ENCODE measurements at regions not wholly inside any gene's neighbourhood (a gene's known extent, or its start where the extent isn't known, plus 50 kb on each side); places are given as distances from the start of the nearest gene placed in this dataset.
A peak's percentile ranks its signal among the peaks of the same experiment; 100 is the strongest.

- intact Hi-C loops (cut with DNase I): no loop called here
- DNase-seq: no peak
These were observed 78.3 kb upstream of the RGMA start for GRCh38 chr15:93167291-93167690.

GRCh38 chr15:93166675-93167074 lies 77.7 kb upstream of the RGMA start:
- no peak for DNase-seq
- intact Hi-C loops (cut with DNase I): no loop called here

- DNase-seq: no peak
- intact Hi-C loops (cut with DNase I): no loop called here
These were observed 76.9 kb upstream of the RGMA start for GRCh38 chr15:93165734-93166470.

- no peak for DNase-seq
- intact Hi-C loops (cut with DNase I): no loop called here
These were observed 75.4 kb upstream of the RGMA start for GRCh38 chr15:93164409-93164808.

- no peak for DNase-seq
- intact Hi-C loops (cut with DNase I): no loop called here
These were observed 73.5 kb upstream of the RGMA start for GRCh38 chr15:93162560-93162959.

GRCh38 chr15:93159930-93160329 lies 70.9 kb upstream of the RGMA start:
- no peak for DNase-seq
- intact Hi-C loops (cut with DNase I): no loop called here

- DNase-seq: no peak
- intact Hi-C loops (cut with DNase I): no loop called here
These were observed 69.3 kb upstream of the RGMA start for GRCh38 chr15:93158097-93158900.

- intact Hi-C loops (cut with DNase I): no loop called here
- DNase-seq: no peak
These were observed 65.7 kb upstream of the RGMA start for GRCh38 chr15:93154666-93155065.

GRCh38 chr15:93152951-93153350 lies 63.9 kb upstream of the RGMA start:
- intact Hi-C loops (cut with DNase I): no loop called here
- peak in 41 of 42 donors; percentile 5 to 78 (median 45) for DNase-seq

GRCh38 chr15:93152360-93152759 lies 63.3 kb upstream of the RGMA start:
- intact Hi-C loops (cut with DNase I): no loop called here

GRCh38 chr15:93150910-93151881 lies 62.2 kb upstream of the RGMA start:
- no peak for DNase-seq
- intact Hi-C loops (cut with DNase I): no loop called here

More at GRCh38 chr15:93152360-93152759, 63.3 kb upstream of the RGMA start:
- DNase-seq: no peak

GRCh38 chr15:93146601-93147000 lies 57.6 kb upstream of the RGMA start:
- DNase-seq: no peak
- intact Hi-C loops (cut with DNase I): no loop called here

- peak in 27 of 42 donors; percentile 6 to 75 (median 35) for DNase-seq
- intact Hi-C loops (cut with DNase I): no loop called here
These were observed 57.2 kb upstream of the RGMA start for GRCh38 chr15:93146196-93146595.

GRCh38 chr15:93144463-93145236 lies 55.6 kb upstream of the RGMA start:
- DNase-seq: peak in 14 of 42 donors; percentile 5 to 56 (median 25)
- intact Hi-C loops (cut with DNase I): no loop called here

GRCh38 chr15:93143186-93143585 lies 54.2 kb upstream of the RGMA start:
- intact Hi-C loops (cut with DNase I): no loop called here
- DNase-seq: no peak

GRCh38 chr15:93141371-93141794 lies 52.4 kb upstream of the RGMA start:
- intact Hi-C loops (cut with DNase I): no loop called here
- no peak for DNase-seq

- intact Hi-C loops (cut with DNase I): no loop called here
- no peak for DNase-seq
These were observed 50.4 kb upstream of the RGMA start for GRCh38 chr15:93139436-93139835.

GRCh38 chr15:93138681-93139250 lies 49.8 kb upstream of the RGMA start:
- no peak for DNase-seq

More at GRCh38 chr15:93138681-93139250, 49.8 kb upstream of the RGMA start:
- intact Hi-C loops (cut with DNase I): no loop called here
